K562 (cell line): ENCODE measurements at regions not wholly inside any gene's neighbourhood (a gene's known extent, or its start where the extent isn't known, plus 50 kb on each side); places are given as distances from the start of the nearest gene placed in this dataset.

Experiments
- ARID3A ChIP-seq: IDR thresholded peaks from 2 replicates; pipeline ENCODE4 v1.6.1; 2012; ENCODE audit warnings: low read depth, low read length, improper control_type of control experiment, borderline replicate concordance
- CBX3 ChIP-seq, 2 experiments: IDR thresholded peaks; 1 replicate in 1 of 2; 2 replicates in 1 of 2; pipeline ENCODE4 v1.6.1; 2012; ENCODE audit warnings: inconsistent platforms in 2 of 2, low read length in 2 of 2, borderline replicate concordance in 1 of 2, control low read depth in 1 of 2
- E2F3 ChIP-seq: fragments of 250-450 bp; sonication (Bioruptor Pico); IDR thresholded peaks from 2 replicates; pipeline ENCODE4 v1.4.0; 2020; ENCODE audit warnings: mild to moderate bottlenecking
- ELF4 ChIP-seq: fragments of 450-650 bp; formaldehyde crosslinking; IDR thresholded peaks from 2 replicates; pipeline ENCODE4 v1.4.0; 2022; ENCODE audit warnings: missing genetic modification characterization
- KDM5B ChIP-seq: fragments of 200-600 bp; sonication (generic); IDR thresholded peaks from 2 replicates; pipeline ENCODE4 v1.6.1; 2012; ENCODE audit warnings: low read depth, mild to moderate bottlenecking, moderate library complexity, low read length, control low read depth, inconsistent platforms; ENCODE audit not compliant: insufficient replicate concordance
- KLF13 ChIP-seq: fragments of 450-650 bp; IDR thresholded peaks from 2 replicates; pipeline ENCODE4 v1.6.1; 2016; ENCODE audit warnings: missing genetic modification characterization, low read depth, mild to moderate bottlenecking, missing compliant biosample characterization, moderate library complexity, borderline replicate concordance
- MBD2 ChIP-seq: sonication (generic); IDR thresholded peaks from 2 replicates; pipeline ENCODE4 v1.6.1; 2016; ENCODE audit warnings: low read depth, borderline replicate concordance
- MXD1 ChIP-seq: fragments of 250-450 bp; sonication (Bioruptor Pico); IDR thresholded peaks from 2 replicates; pipeline ENCODE4 v1.8.0; 2021; ENCODE audit warnings: borderline replicate concordance, mild to moderate bottlenecking, moderate library complexity; ENCODE audit not compliant: poor library complexity, severe bottlenecking
- NFIX ChIP-seq: fragments of 250-450 bp; sonication (Bioruptor Pico); IDR thresholded peaks from 2 replicates; pipeline ENCODE4 v1.4.0; 2020; ENCODE audit warnings: low read depth, mild to moderate bottlenecking, moderate library complexity
- PHB ChIP-seq: fragments of 250-450 bp; sonication (Bioruptor Pico); IDR thresholded peaks from 2 replicates; pipeline ENCODE4 v1.5.0; 2021
- POLR2AphosphoS5 ChIP-seq: IDR thresholded peaks from 2 replicates; pipeline ENCODE4 v1.6.1; 2011; ENCODE audit warnings: mild to moderate bottlenecking, low read depth, low read length, moderate library complexity; ENCODE audit not compliant: control insufficient read depth, insufficient read depth
- RBM39 ChIP-seq: fragments of 200-400 bp; formaldehyde crosslinking; optimal IDR thresholded peaks from 2 replicates; pipeline ENCODE3; 2018; ENCODE audit warnings: low read depth, low read length
- SIX5 ChIP-seq, 2 experiments: IDR thresholded peaks; 2 replicates each; pipeline ENCODE4 v1.6.1; 2011; ENCODE audit warnings: low read length in 2 of 2, borderline replicate concordance in 1 of 2, low read depth in 1 of 2, mild to moderate bottlenecking in 1 of 2, moderate library complexity in 1 of 2; ENCODE audit not compliant: insufficient read depth in 1 of 2
- TAL1 ChIP-seq: fragments of 450-650 bp; IDR thresholded peaks from 2 replicates; pipeline ENCODE4 v1.6.1; 2016; ENCODE audit warnings: mild to moderate bottlenecking
- TEAD4 ChIP-seq, 2 experiments: sonication (generic) in 1 of 2; formaldehyde crosslinking in 1 of 2; IDR thresholded peaks; 2 replicates each; pipeline versions ENCODE4 v1.6.1 to v1.8.0; 2012 to 2022; ENCODE audit warnings: borderline replicate concordance in 1 of 2, inconsistent platforms in 1 of 2, low read length in 1 of 2, mild to moderate bottlenecking in 1 of 2, missing genetic modification reagents in 1 of 2
- VEZF1 ChIP-seq: fragments of 200-800 bp; sonication (Bioruptor generic); IDR thresholded peaks from 2 replicates; pipeline ENCODE4 v1.6.1; 2017; ENCODE audit warnings: missing genetic modification characterization, missing compliant biosample characterization
- ZBTB2 ChIP-seq: fragments of 450-650 bp; IDR thresholded peaks from 2 replicates; pipeline ENCODE4 v1.6.1; 2016; ENCODE audit warnings: antibody characterized with exemption
- ZBTB9 ChIP-seq: fragments of 450-650 bp; formaldehyde crosslinking; IDR thresholded peaks from 2 replicates; pipeline ENCODE4 v1.4.0; 2020; ENCODE audit warnings: mild to moderate bottlenecking, moderate library complexity
- ZC3H8 ChIP-seq: fragments of 450-650 bp; IDR thresholded peaks from 2 replicates; pipeline ENCODE4 v1.6.1; 2017
- ZFP36 ChIP-seq: fragments of 150-350 bp; IDR thresholded peaks from 2 replicates; pipeline ENCODE4 v1.6.1; 2018; ENCODE audit warnings: low read length, low read depth; ENCODE audit not compliant: partially characterized antibody

- TF ChIP-seq ZBTB9 (CRISPR knock-in tag) (no peak), KLF13 (tag) (no peak), TAL1 (no peak), PHB (no peak), MXD1 (CRISPR knock-in tag) (no peak), NFIX (CRISPR knock-in tag) (no peak), ELF4 (CRISPR knock-in tag) (no peak), RBM39 (no peak), CBX3 (IDR thresholded peaks at IDR 0.05; ENCODE audit: borderline replicate concordance in 1 of 2, low read length in 2 of 2) (no peak), ZBTB2 (no peak), KDM5B (no peak), ZC3H8 (no peak), ARID3A (peak; percentile 33; the same call in 1 of the 2 replicates), VEZF1 (CRISPR knock-in tag) (peak; percentile 60), E2F3 (CRISPR knock-in tag) (no peak), TEAD4 (IDR thresholded peaks at IDR 0.05; ENCODE audit: low read length) (peak; percentile 66; the same call in 1 of the 2 replicates), TEAD4 (CRISPR knock-in tag; IDR thresholded peaks at IDR 0.05; ENCODE audit: borderline replicate concordance) (no peak), MBD2 (no peak), POLR2AphosphoS5 (no peak), SIX5 (IDR thresholded peaks at IDR 0.05; ENCODE audit: borderline replicate concordance in 1 of 2, insufficient read depth in 1 of 2, low read depth in 1 of 2, low read length in 2 of 2) (no peak), ZFP36 (no peak)
Observed at GRCh38 chr6:14889611-14890593, 356.0 kb upstream of the JARID2 start (continued).
